Esophagus muscularis mucosa (tissue), 4 donors: ENCODE measurements at regions not wholly inside any gene's neighbourhood (a gene's known extent, or its start where the extent isn't known, plus 50 kb on each side); places are given as distances from the start of the nearest gene placed in this dataset.

Experiments
- EP300 ChIP-seq: sonication (generic); formaldehyde crosslinking; IDR thresholded peaks from one replicate; pipeline ENCODE4 v1.6.1; 2017; ENCODE audit warnings: antibody characterized with exemption
- POLR2A ChIP-seq: fragments of 450-650 bp; IDR thresholded peaks from one replicate; pipeline ENCODE4 v1.6.1; 2017; ENCODE audit warnings: antibody characterized with exemption, moderate library complexity, mild to moderate bottlenecking, low read depth
- POLR2AphosphoS5 ChIP-seq, 2 donors: sonication (generic); formaldehyde crosslinking; IDR thresholded peaks; one replicate each; pipeline ENCODE4 v1.6.1; 2017; ENCODE audit warnings: antibody characterized with exemption in 2 of 2
- TF ChIP-seq, protein P1 (sequence below), 3 experiments: fragments of 200-600 bp in 2 of 3; fragments of 450-650 bp in 1 of 3; sonication (generic) in 2 of 3; IDR thresholded peaks; one replicate each; pipeline ENCODE4 v1.5.1; 2017 to 2019; ENCODE audit warnings: antibody characterized with exemption in 3 of 3, mild to moderate bottlenecking in 2 of 3, moderate library complexity in 1 of 3

DNA sequence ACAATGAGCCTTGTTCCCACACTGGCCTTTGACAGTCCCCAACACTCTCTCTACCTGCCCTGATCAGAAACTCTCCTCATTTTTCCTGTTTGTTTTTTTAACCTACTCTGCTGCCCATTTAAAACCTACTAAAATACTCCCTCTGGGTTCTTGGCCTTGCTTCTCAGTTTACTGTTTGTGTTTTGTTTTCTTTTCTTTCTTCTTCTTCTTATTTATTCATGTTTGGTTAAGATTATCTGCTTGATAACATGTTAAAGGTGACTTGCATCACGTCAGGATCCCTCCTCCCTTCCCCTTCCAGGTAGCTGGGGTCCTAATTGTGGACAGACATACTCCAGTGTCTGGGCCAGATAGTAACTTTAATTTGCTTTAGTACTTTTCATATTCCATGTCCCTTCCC is 95.0 kb upstream of the KCNA4 start:
- TF ChIP-seq, protein P1, sequence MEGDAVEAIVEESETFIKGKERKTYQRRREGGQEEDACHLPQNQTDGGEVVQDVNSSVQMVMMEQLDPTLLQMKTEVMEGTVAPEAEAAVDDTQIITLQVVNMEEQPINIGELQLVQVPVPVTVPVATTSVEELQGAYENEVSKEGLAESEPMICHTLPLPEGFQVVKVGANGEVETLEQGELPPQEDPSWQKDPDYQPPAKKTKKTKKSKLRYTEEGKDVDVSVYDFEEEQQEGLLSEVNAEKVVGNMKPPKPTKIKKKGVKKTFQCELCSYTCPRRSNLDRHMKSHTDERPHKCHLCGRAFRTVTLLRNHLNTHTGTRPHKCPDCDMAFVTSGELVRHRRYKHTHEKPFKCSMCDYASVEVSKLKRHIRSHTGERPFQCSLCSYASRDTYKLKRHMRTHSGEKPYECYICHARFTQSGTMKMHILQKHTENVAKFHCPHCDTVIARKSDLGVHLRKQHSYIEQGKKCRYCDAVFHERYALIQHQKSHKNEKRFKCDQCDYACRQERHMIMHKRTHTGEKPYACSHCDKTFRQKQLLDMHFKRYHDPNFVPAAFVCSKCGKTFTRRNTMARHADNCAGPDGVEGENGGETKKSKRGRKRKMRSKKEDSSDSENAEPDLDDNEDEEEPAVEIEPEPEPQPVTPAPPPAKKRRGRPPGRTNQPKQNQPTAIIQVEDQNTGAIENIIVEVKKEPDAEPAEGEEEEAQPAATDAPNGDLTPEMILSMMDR (IDR thresholded peaks at IDR 0.05): no peak
- TF ChIP-seq POLR2AphosphoS5 (IDR thresholded peaks at IDR 0.05): no peak
- TF ChIP-seq POLR2A: no peak
- no peak for TF ChIP-seq EP300
